ENCODE measurements at regions not wholly inside any gene's neighbourhood (a gene's known extent, or its start where the extent isn't known, plus 50 kb on each side); places are given as distances from the start of the nearest gene placed in this dataset.

GRCh38 chr20:52422574-52423336, 231.2 kb upstream of the ZFP64 start:
- TF ChIP-seq ZBTB7A (IDR thresholded peaks at IDR 0.05; ENCODE audit: low read depth) (no peak), TEAD4 (IDR thresholded peaks at IDR 0.05) (no peak), NFIC (IDR thresholded peaks at IDR 0.05) (no peak), EP300 (IDR thresholded peaks at IDR 0.05; ENCODE audit: borderline replicate concordance) (no peak), MAX (IDR thresholded peaks at IDR 0.05) (no peak), REST (IDR thresholded peaks at IDR 0.05; ENCODE audit: low read depth) (no peak), FOXM1 (IDR thresholded peaks at IDR 0.05; ENCODE audit: borderline replicate concordance, low read depth) (no peak), CREB1 (IDR thresholded peaks at IDR 0.05; ENCODE audit: low read depth) (no peak), CEBPB (IDR thresholded peaks at IDR 0.05) (no peak), YY1 (IDR thresholded peaks at IDR 0.05; ENCODE audit: low read depth) (no peak), RAD21 (IDR thresholded peaks at IDR 0.05; ENCODE audit: low read depth) (no peak), TAF1 (IDR thresholded peaks at IDR 0.05; ENCODE audit: low read depth) (no peak)
